NCI-H2196 (cell line): ENCODE measurements at regions not wholly inside any gene's neighbourhood (a gene's known extent, or its start where the extent isn't known, plus 50 kb on each side); places are given as distances from the start of the nearest gene placed in this dataset.

Experiments
- DNase-seq: peaks from one replicate; lab custom pipeline; 2025; ENCODE audit not compliant: unreplicated experiment; lab: John Stamatoyannopoulos, UW

GRCh38 chr10:121096617-121097431 is 245.7 kb downstream of the WDR11 start:
- no peak for DNase-seq

- no peak for DNase-seq
Measured at GRCh38 chr10:121098211-121098610, 247.0 kb downstream of the WDR11 start.

GRCh38 chr10:121098751-121099150 is 247.6 kb downstream of the WDR11 start:
- DNase-seq: no peak

GRCh38 chr10:121099181-121099580 is 248.0 kb downstream of the WDR11 start:
- DNase-seq: no peak

GRCh38 chr10:121099592-121099991 is 248.4 kb downstream of the WDR11 start:
- DNase-seq: no peak

GRCh38 chr10:121101561-121101960 is 250.4 kb downstream of the WDR11 start:
- no peak for DNase-seq

- no peak for DNase-seq
Measured at GRCh38 chr10:121102706-121103105, 251.5 kb downstream of the WDR11 start.

GRCh38 chr10:121104476-121105111 is 253.4 kb downstream of the WDR11 start:
- no peak for DNase-seq

- no peak for DNase-seq
Measured at GRCh38 chr10:121106611-121107010, 255.4 kb downstream of the WDR11 start.

GRCh38 chr10:121108051-121108450 is 256.9 kb downstream of the WDR11 start:
- no peak for DNase-seq

GRCh38 chr10:121110369-121110768 is 259.2 kb downstream of the WDR11 start:
- DNase-seq: no peak

GRCh38 chr10:121112136-121112535 is 261.0 kb downstream of the WDR11 start:
- DNase-seq: no peak

GRCh38 chr10:121112579-121113384 is 261.6 kb downstream of the WDR11 start:
- no peak for DNase-seq

GRCh38 chr10:121113385-121113696 is 262.2 kb downstream of the WDR11 start:
- no peak for DNase-seq

- no peak for DNase-seq
Measured at GRCh38 chr10:121113911-121114310, 262.7 kb downstream of the WDR11 start.

GRCh38 chr10:121115154-121115553 is 264.0 kb downstream of the WDR11 start:
- no peak for DNase-seq

- DNase-seq: no peak
Measured at GRCh38 chr10:121121462-121121861, 270.3 kb downstream of the WDR11 start.

GRCh38 chr10:121127151-121127906 is 276.2 kb downstream of the WDR11 start:
- no peak for DNase-seq

- no peak for DNase-seq
Measured at GRCh38 chr10:121128164-121128563, 277.0 kb downstream of the WDR11 start.

- no peak for DNase-seq
Measured at GRCh38 chr10:121129266-121129665, 278.1 kb downstream of the WDR11 start.

GRCh38 chr10:121130382-121130781 is 279.2 kb downstream of the WDR11 start:
- DNase-seq: no peak
